Left cardiac atrium (tissue), 4 donors: ENCODE measurements at regions not wholly inside any gene's neighbourhood (a gene's known extent, or its start where the extent isn't known, plus 50 kb on each side); places are given as distances from the start of the nearest gene placed in this dataset.
"Not testable (repeated sequence)": the region's sequence is repeated elsewhere in the genome, so short reads cannot be mapped to it uniquely, and the experiment has no call there.

Experiments used
- ATAC-seq, 2 donors: fragments of 200-7000 bp; cut with Tn5 transposase; one replicate each; pipeline ENCODE4 v1.9.1; 2020; ENCODE audit warnings: mild to moderate bottlenecking in 2 of 2, moderate library complexity in 2 of 2
- DNase-seq: peaks from one replicate; pipeline ENCODE4 v3.0.0-alpha.2; 2020
- intact Hi-C, 2 donors: fragments of 100-400 bp; cut with DNase I; formaldehyde crosslinking; loops; one replicate each; pipeline versions ENCODE4 v1.14.1 to v1.15.1; 2022 to 2023
- donor health status: DM: no; HTN: yes; CAD: no.
- donor health status: DM: no; HTN: yes; CAD: no; lungs with severe emphysema.
- donor health status: DM: yes; HTN: yes; CAD: no.
- donor health status: Dilated cardiomyopathy.

GRCh38 chr11:50238368-50238767 is 205.7 kb downstream of the OR4C45 start:
- DNase-seq, ATAC-seq, intact Hi-C loops: not testable (repeated sequence)

GRCh38 chr11:50246183-50246582 is 213.5 kb downstream of the OR4C45 start:
- DNase-seq: no peak
- intact Hi-C loops: no loop called here
- ATAC-seq: no peak

- intact Hi-C loops: no loop called here
- no peak for DNase-seq
- no peak for ATAC-seq
Measured at GRCh38 chr11:50246699-50247098, 214.0 kb downstream of the OR4C45 start.

- no peak for DNase-seq
- intact Hi-C loops: no loop called here
Measured at GRCh38 chr11:50247309-50247874, 214.7 kb downstream of the OR4C45 start.

GRCh38 chr11:50267851-50268250 is 235.2 kb downstream of the OR4C45 start:
- intact Hi-C loops: no loop called here
- no peak for DNase-seq
- no peak for ATAC-seq

More at GRCh38 chr11:50247309-50247874, 214.7 kb downstream of the OR4C45 start:
- ATAC-seq: no peak

- intact Hi-C loops: no loop called here
- DNase-seq: no peak
- no peak for ATAC-seq
Measured at GRCh38 chr11:50275133-50275532, 242.5 kb downstream of the OR4C45 start.

- ATAC-seq (no peak), DNase-seq (no peak)
- intact Hi-C loops: no loop called here
Measured at GRCh38 chr11:50278756-50279155, 246.1 kb downstream of the OR4C45 start.

GRCh38 chr11:50298182-50298988 is 265.7 kb downstream of the OR4C45 start:
- intact Hi-C loops: no loop called here
- DNase-seq (no peak), ATAC-seq (no peak)

- intact Hi-C loops, DNase-seq, ATAC-seq: not testable (repeated sequence)
Measured at GRCh38 chr11:50330723-50331122, 298.0 kb downstream of the OR4C45 start.

- intact Hi-C loops: no loop called here
- ATAC-seq: no peak
Measured at GRCh38 chr11:50333861-50334260, 301.2 kb downstream of the OR4C45 start.

GRCh38 chr11:50337432-50337831 is 304.8 kb downstream of the OR4C45 start:
- intact Hi-C loops, DNase-seq: not testable (repeated sequence)
- peak; percentile 70 to 95 for ATAC-seq

More at GRCh38 chr11:50333861-50334260, 301.2 kb downstream of the OR4C45 start:
- no peak for DNase-seq

GRCh38 chr11:50348018-50348417 is 315.3 kb downstream of the OR4C45 start:
- ATAC-seq, DNase-seq: not testable (repeated sequence)

GRCh38 chr11:50379484-50379883 is 346.8 kb downstream of the OR4C45 start:
- no peak for DNase-seq
- intact Hi-C loops: no loop called here
- no peak for ATAC-seq

More at GRCh38 chr11:50348018-50348417, 315.3 kb downstream of the OR4C45 start:
- intact Hi-C loops: not testable (repeated sequence)

GRCh38 chr11:50394017-50394416 is 361.3 kb downstream of the OR4C45 start:
- intact Hi-C loops: no loop called here
- ATAC-seq: no peak
- no peak for DNase-seq

- ATAC-seq (no peak), DNase-seq (no peak)
- intact Hi-C loops: no loop called here
Measured at GRCh38 chr11:50412832-50413231, 380.2 kb downstream of the OR4C45 start.

- ATAC-seq (no peak), DNase-seq (no peak)
- intact Hi-C loops: no loop called here
Measured at GRCh38 chr11:50423208-50423607, 390.5 kb downstream of the OR4C45 start.
